GM18511 (cell line): ENCODE measurements at regions not wholly inside any gene's neighbourhood (a gene's known extent, or its start where the extent isn't known, plus 50 kb on each side); places are given as distances from the start of the nearest gene placed in this dataset.
A peak's percentile ranks its signal among the peaks of the same experiment; 100 is the strongest.
"Not testable (repeated sequence)": the region's sequence is repeated elsewhere in the genome, so short reads cannot be mapped to it uniquely, and the experiment has no call there.

ENCODE experiments used
- ATAC-seq: cut with Tn5 transposase; IDR thresholded peaks from one replicate; pipeline ENCODE4 v1.9.1; 2021; ENCODE audit warnings: mild to moderate bottlenecking, moderate library complexity; ENCODE audit not compliant: unreplicated experiment

DNA sequence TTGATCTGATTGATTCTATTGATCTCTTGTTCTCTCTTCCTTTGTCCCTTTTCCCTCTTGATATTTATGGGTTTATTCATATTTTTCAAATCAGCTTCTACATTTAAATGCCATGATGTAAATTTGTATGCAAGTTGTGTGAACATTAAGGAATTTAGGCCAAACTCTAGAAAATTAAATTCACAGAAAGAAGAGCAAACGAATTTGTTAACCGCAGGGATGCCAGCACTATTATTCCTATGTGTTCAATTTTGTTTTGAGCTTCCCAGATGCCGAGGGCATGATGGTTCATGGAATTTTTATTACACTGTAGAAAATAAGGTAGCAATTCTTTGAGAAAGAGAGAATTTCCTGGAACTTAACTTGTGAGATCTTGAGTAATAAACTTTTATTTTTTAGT lies 220.9 kb downstream of the BUB3 start:
- ATAC-seq, result no peak

DNA sequence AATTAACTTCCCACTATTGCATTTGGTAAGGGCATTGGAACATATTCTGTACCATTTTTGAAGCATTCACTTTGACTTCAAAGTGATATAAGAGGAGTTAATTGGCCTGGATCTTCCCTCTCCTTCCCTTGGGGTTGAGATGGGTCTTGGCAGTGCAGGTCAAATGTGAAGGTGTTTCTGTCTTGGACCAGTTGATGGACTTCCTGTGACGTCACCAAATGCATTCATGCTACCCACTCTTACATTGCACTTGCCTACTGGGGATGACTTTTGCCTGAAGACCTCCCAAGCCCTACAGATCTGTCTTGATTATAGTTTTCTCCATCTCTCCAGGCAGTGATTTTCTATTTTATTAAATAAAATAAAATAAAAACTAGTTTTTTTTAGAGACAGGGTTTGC lies 221.5 kb downstream of the BUB3 start:
- no peak for ATAC-seq

DNA sequence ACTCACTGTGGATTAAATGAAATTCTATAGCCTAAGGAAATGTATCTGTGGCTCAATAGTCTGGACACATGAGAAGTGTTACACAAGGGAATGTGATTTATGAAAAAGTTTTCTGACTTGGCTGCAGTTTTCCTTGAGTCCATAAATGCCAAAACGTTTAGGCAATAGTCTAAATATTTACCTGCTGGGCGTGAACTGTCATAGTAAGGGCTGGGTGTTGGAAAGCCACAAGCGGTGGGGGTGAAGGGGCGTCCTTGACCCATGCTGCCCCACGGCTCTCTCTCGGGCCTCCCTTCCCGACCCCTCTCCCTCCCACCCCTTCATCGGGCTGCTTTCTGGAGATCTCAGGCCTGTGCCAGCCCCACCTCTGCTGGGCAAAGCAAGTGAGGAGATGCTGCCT lies 223.7 kb downstream of the BUB3 start:
- ATAC-seq, result no peak

DNA sequence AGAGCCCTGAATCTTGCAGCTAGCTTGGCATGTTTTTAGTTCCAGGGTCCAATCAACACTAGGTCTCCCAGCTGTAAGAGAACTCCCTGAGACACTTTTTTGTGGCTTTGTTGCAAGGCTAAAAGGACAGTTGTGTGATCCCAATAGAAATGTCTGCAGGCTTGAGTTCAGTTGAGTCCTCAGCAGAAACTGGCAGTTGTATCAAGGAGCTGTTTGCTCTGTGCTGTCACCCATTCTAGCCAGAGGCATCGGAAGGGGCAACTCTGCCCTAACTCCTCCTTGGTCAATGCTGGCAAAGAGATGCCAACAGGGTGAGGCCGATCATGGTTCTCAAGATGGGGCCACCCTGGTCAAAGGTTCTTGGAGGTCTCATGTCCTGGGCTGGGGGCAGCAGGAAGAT lies 224.1 kb downstream of the BUB3 start:
- no peak for ATAC-seq

DNA sequence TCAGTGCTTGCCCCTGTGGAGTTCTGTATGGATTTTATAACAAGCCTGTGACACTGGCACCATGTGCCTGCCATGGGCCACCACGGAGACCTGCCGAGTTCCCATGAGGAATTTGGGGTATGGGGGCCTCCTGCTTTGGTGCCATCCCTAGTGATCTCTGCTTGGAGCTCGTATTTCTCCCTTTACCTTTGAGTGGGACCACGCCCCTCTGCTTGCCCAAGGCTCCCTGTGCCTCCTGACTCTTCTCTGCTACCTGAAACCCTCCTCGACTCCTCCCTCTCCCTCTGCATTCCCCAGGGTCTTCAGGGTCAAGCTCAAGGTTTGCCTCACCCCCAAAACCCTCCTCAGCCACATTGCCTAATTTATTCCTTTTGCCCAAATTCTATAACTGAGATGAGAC lies 225.0 kb downstream of the BUB3 start:
- ATAC-seq, result no peak

DNA sequence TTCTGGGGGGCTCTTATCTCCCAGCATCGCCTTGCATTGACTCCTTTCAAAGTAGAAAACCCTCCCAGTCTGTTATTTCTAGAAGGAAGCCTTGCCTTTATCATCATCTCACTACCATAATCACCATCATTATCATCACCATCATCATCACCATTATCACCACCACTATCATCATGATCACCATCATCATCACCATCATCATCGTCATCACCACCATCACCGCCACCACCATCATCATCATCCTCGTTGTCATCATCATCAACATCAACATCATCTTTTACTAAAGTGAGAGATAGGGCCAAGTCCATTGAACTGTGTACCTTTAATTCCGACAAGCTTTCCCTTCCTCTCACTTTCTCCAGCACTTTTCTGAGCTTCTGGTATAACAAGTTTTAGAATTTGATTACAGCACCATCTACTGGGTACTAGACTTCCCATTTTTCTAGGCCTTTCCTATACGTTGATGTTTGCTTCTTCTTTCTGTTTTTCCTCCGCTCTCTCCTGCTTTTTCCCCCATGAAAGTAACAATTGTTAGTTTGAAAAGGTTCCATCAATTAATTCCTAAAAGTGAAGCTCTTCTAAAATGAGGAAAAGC lies 226.4 kb downstream of the BUB3 start:
- no peak for ATAC-seq

DNA sequence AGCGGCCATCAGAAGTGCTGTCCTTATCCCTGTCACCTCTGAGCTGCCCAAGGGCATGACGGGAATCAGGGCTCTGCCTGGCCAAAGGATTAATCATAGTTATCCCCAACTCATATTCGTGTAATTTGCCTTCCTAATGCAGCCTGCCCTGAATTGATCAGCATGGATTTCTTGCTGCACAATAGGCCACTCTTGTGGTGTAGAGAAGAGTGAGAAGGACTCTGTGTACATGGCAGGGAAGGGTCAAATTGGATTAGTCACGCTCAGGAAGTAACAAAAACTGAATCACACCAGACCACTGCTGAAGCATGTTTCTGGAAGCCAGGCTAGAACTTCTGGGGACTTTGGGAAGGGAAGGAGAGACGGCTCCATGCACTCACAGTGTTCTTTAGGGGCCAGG lies 227.0 kb downstream of the BUB3 start:
- ATAC-seq, result no peak

DNA sequence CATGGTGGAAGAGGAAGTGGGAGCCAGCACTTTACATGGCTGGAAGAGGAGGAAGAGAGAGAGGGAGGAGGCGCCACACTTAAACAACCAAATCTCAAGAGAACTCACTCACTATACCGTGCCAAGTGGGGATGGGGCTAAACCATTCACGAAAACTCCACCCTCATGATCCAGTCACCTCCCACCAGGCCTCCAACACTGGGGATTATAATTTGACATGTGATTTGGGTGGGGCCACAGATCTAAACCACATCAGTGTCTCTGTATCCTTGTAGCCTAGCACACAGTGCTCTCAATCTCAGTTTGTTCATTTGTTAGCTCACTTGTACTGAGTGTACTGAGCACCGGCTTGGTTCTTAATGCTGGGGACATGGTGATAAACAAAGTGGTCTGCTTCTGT lies 228.3 kb downstream of the BUB3 start:
- ATAC-seq, result no peak

DNA sequence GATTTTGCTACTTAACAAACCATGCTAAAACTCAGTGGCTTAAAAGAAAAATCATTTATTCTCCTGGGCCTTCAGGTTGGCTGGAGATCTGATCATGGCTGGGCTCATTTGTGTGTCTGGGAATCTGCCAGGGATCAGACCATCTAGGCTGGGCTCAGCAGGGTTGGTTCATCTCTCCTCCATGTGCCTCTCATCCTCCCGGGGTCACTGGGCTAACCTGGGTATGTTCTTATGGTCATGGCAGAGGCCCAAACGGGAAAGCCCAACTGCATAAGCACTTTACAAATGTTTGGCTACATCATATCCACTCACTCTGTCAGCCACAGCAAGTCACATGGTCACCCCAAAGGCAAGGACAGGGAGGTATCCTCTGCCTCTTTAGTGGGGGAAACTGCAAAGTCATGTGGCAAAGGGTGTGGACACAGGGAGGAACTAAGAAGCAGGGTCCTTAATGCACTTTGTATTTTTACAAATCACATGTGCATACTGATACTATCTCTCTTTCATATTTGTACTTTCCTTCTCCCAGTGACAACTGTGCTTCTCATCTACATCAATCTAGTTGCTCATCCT lies 231.4 kb downstream of the BUB3 start:
- ATAC-seq, result no peak

DNA sequence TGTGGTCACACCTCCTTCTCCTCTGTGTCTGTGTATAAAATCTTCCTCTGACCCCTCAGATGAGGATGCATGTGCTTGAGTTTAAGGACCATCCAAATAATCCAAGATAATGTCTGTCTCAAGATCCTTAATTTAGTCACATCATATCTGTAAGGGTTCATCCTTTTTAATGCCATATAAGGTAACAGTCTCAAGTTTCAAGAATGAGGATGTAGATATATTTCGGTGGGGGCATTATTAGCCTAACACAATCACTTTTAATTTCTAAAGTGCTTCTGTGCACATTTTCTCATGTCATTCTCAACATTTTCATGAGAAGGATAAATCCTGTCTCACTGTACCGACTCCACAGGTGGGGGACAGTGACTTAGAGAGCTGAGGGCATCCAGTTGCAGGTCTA lies 235.3 kb downstream of the BUB3 start:
- no peak for ATAC-seq

DNA sequence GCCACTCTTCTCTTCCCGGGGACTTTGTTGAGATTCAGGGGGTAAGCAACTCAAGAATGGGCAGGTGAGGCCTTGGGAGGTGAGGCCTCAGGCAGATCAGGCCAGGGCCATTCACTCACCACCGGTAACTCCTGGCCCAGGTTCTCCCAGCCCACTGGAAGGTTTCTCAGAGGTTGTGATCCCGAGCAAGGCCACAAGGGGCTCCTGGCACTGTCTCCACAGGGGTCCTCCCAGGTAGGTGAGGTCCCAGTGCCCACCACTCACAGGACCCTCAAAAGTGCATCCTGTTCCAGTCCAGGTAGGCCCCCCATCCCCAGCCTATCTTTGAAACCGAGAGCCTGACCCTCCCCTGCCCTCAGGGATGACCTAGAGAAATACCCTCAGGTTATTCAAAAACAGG lies 236.1 kb downstream of the BUB3 start:
- no peak for ATAC-seq

DNA sequence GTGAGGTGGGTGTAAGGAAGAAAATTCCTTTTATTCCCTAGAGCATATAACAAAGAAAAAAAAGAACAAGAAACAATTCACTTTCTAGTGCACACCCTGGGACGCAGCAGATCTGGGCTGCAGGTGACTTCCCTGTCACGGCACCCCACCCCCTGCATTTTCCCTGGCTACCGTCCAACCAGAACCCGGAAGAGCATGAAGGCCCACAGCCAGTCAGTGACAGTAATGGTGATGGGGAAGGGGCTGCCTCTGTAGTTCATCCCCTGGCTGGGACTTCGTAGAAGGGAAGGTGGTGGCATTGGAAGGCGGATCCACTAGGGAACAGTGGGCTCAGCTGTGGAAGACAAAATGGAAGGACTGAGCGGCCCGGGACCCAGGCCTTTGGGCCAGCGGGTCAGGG lies 236.7 kb downstream of the BUB3 start:
- no peak for ATAC-seq

DNA sequence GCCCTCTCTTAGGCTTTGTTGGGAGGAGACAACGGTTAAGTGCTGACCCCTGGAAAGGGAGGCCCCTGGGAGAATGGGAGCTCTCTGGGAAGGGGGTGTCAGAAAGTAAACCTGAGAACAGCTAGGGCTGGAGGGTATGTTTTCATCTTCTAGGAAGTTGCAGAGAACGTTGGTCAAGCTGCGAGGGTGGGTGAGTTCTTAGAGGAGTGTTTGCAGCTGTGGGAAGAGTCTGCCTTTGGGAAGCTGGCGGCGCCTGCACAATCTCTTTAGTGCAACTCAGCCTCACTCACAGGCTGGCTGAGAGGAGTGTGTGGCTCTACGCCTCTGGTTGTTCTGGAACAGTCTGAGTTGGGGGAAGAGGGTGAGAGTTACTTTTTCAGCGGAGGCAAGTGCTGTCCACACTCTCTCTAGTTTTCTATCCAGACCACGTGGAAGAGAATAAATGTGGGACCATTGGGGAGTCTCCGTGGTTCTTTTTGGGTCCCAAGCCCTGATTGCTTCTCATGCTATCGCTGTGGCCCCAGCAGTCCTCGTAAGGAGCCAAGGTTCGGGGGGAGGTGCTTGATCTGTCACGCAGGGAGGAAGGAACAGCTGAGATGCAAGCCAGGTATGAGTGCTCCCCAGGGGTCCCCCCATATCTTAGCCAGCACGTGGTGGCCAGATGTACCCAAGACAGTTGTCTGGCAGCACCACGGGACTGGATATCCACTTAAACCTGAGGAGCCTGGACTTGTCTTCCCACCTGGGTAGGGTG lies 237.2 kb downstream of the BUB3 start:
- ATAC-seq, result peak; percentile 50

DNA sequence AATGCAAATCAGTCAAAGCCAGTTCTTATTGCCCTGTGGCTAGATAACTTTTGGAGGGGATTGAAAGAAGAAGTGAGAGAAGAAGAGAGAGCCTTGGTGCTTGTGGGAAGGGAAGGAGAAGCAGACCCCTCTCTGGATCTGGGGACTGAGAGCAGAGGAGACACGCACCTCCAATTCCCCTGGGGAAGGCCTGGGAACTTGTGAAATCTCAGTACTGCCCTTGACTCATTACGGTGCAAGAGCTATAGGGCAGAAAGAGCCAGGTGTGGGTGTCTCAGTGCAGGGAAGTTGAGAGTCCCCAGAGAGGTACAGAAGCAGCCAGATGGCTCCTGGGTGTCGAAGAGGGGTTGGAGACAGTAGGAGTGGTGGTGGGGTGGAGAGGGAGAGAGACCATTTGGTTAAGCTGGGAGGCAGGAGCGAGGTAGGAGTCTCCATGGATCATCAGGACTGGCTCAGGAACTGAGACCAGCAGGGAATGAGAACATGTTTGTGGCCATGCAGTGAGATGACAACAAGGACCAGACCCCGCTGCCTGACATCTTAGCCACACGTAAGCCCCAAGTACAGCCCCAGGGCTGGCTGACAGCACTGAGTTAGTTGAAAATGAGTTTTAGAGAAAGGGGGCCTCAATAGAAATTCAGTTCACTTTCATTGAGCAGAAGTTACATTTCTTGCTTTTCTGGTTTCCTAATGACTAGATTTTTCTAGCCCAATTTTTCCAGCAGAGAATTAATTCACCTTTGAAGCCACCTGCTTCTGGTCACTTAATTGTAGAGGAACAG lies 238.2 kb downstream of the BUB3 start:
- ATAC-seq, result peak; percentile 91

DNA sequence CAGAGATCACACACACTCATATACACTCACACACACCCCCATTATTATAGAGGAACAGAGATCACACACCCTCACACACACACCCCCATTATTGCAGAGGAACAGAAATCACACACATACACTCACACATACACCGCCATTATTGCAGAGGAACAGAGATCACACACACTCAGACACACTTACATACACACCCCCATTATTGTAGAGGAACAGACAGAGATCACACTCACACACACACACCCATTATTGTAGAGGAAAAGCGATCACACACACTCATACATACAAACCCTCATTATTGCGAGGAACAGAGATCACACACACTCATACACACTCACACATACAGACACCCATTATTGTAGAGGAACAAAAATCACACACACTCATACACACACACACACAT lies 239.0 kb downstream of the BUB3 start:
- ATAC-seq, result no peak

DNA sequence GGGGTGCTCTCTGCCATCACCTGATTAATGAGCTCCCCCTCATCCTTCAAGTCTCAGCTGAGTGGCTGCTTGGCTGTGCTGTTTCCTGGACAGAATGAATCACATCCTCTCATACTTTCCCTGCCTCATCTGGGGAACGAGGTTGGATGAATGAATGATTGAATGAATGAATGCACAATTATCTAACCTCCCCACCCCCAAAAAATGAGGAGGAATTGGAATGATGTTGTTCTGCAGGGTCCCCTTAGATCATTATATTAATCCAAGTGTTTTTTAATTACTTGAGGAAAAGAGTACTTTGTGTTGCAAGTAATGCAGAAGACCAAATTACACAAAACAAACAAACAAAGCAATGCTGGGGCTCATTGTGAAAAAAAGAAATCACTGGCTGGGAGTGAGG lies 240.2 kb downstream of the BUB3 start:
- ATAC-seq, result no peak

DNA sequence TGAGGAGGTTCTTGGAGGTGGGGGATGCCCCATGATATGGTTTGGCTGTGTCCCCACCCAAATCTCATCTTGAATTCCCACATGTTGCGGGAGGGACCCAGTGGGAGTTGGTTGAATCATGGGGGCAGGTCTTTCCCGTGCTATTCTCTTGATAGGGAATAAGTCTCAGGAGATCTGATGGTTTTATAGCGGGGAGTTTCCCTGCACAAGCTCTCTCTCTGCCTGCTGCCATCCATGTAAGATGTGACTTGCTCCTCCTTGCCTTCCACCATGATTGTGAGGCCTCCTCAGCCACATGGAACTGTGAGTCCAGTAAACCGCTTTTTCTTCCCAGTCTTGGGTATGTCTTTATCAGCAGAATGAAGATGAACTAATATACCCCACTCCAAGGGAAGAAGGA lies 241.0 kb downstream of the BUB3 start:
- ATAC-seq, result not testable (repeated sequence)

DNA sequence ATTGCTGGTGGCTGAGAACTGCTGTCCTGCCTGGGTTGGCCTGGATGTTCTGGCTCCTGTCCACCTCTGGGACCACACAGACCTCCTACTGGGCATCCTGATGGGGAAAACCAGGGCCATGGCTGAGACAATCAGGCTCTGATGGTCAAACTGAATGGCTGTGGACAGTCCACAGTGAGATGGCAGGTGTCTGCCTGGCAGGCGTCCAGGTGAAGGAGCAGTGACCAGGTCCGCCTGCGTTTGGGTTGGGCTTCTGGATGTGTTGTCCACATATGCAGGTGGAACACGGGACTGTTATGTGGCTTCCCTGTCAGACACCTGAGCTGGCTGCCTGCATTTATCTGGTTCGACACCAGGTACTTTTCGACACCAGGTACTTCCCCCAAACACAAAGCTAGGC lies 241.7 kb downstream of the BUB3 start:
- ATAC-seq, result no peak

DNA sequence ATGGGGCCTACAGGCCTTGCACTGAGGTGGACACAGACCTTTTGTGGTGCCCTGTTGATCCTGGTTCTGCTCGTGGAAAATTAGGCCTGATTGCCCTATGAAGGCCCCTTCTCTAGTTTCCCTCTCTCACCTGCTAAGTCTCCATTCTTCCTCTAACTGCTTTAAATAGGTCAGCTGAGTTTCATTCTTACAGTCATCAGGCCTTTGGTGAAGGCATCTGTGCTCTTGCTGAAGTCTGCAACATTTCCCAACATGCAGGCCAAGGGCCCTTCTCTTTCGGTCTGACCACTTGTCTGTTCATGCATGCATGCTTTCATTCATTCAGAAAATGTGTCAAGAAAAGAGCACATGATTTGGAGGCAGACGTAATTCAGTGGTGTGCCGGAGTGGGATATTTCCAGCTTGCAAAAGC lies 244.0 kb downstream of the BUB3 start:
- peak; percentile 75 for ATAC-seq

DNA sequence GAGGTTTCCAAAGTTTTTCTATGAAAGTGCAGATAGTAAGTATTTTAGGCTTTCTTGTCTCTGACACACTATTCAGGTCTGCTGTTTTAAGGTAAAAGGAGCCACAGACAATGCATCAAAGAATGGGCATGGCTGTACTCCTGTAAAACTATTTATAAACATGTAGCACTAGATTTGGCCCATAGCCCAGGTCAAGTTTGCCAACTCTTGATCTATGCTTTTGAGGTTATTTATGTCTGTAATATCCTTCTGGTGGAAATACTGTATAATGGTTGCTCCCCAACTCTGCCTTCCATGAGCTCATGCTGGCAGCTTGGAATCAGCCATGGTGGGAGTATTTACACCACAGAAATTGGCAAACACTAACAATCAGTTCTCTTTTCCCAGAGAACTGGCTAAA lies 244.6 kb downstream of the BUB3 start:
- ATAC-seq, result no peak

DNA sequence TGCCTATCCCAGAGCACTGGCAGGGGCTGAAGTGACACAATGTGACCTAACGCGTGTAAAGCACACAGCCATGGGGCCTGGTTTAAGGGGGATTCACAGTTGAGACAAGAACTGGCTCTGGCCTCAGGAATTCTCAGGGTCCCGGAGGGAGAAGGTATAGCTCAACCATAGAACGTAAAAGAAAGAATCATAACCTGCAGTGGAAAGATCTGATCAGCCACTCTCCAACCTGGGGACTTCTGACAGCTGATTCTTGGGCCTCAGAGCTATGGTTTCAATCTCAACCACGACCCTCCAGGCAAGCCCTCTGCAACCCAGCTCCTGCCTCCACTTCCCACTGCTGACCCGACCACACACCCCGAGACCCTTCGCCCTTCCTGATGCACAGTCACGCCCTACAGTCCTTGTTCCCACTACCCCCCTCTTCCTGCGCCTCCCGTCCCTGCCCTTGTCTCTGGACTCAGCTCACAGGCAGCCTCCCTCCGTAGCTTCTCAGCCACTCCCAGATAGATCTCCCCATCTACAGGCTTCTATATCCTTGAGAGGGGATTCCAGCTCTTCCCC lies 245.2 kb downstream of the BUB3 start:
- ATAC-seq, result no peak

DNA sequence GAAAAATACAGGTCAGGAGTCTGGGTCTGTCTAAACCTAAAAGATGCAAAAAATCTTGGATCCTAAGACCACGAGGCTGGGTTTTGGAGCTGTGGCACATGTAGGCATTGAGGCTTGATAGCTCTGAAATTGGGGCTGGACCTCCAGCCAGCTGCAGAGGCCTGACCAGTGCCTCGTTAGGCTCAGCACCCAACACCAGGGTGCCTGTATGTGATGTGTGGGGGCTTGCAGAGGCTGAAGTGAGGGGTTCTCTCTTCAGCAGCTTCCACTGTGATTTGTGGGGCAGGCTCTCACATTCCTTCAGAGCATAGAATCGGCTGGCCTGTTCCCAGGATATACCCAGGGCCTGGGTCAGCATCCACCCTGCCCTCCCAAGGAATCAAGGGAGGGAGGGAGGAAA lies 247.8 kb downstream of the BUB3 start:
- no peak for ATAC-seq
